DND-41 (cell line): ENCODE measurements at regions not wholly inside any gene's neighbourhood (a gene's known extent, or its start where the extent isn't known, plus 50 kb on each side); places are given as distances from the start of the nearest gene placed in this dataset.
A peak's percentile ranks its signal among the peaks of the same experiment; 100 is the strongest.

Source experiments
- ATAC-seq: fragments of 200-7000 bp; cut with Tn5 transposase; 3 replicates; pipeline ENCODE4 v1.9.1; 2021; ENCODE audit warnings: low read depth; ENCODE audit not compliant: insufficient read depth
- DNase-seq: peaks from one replicate; pipeline ENCODE4 v3.0.0-alpha.2; 2020
- H2AFZ ChIP-seq: 2 replicates; pipeline ENCODE4 v1.6.0; 2012; ENCODE audit warnings: low read depth, low read length
- H3K27ac ChIP-seq: 2 replicates; pipeline ENCODE4 v1.5.1; 2012; ENCODE audit warnings: low read length, inconsistent platforms
- H3K27me3 ChIP-seq: fragments of 200-600 bp; sonication (generic); 2 replicates; pipeline ENCODE4 v1.6.0; 2012; ENCODE audit warnings: low read length, mild to moderate bottlenecking, inconsistent platforms; ENCODE audit not compliant: insufficient read depth, poor library complexity
- H3K36me3 ChIP-seq: 2 replicates; pipeline ENCODE4 v1.5.1; 2012; ENCODE audit warnings: low read length, inconsistent platforms; ENCODE audit not compliant: insufficient read depth
- H3K4me1 ChIP-seq: 2 replicates; pipeline ENCODE4 v1.5.1; 2012; ENCODE audit warnings: mild to moderate bottlenecking, low read length; ENCODE audit not compliant: insufficient read depth
- H3K4me2 ChIP-seq: 2 replicates; pipeline ENCODE4 v1.6.0; 2012; ENCODE audit warnings: mild to moderate bottlenecking, moderate library complexity, low read length, inconsistent platforms; ENCODE audit not compliant: insufficient read depth
- H3K4me3 ChIP-seq, 2 experiments: fragments of 200-600 bp in 1 of 2; shearing (Covaris generic) in 1 of 2; 2 replicates each; pipeline ENCODE4 v1.5.1; 2012 to 2016; ENCODE audit warnings: inconsistent platforms in 2 of 2, low read length in 2 of 2, mild to moderate bottlenecking in 2 of 2, low read depth in 1 of 2, moderate library complexity in 1 of 2
- H3K79me2 ChIP-seq: 2 replicates; pipeline ENCODE4 v1.6.0; 2012; ENCODE audit warnings: low read length, inconsistent platforms; ENCODE audit not compliant: insufficient read depth
- H3K9ac ChIP-seq: 2 replicates; pipeline ENCODE4 v1.6.0; 2012; ENCODE audit warnings: low read depth, mild to moderate bottlenecking, inconsistent platforms, low read length, moderate library complexity
- H3K9me3 ChIP-seq: 2 replicates; pipeline ENCODE4 v1.5.1; 2012; ENCODE audit warnings: low read length, moderate library complexity, mild to moderate bottlenecking, inconsistent platforms; ENCODE audit not compliant: insufficient read depth, severe bottlenecking
- H4K20me1 ChIP-seq: 2 replicates; pipeline ENCODE4 v1.6.0; 2012; ENCODE audit warnings: low read length; ENCODE audit not compliant: insufficient read depth
- CTCF ChIP-seq: IDR thresholded peaks from 2 replicates; pipeline ENCODE4 v1.5.1; 2012; ENCODE audit warnings: borderline replicate concordance, low read length, moderate library complexity, mild to moderate bottlenecking; ENCODE audit not compliant: poor library complexity, severe bottlenecking; ENCODE audit errors: extremely low read depth
- EZH2 ChIP-seq: IDR thresholded peaks from 3 replicates; pipeline ENCODE4 v1.6.1; 2012; ENCODE audit warnings: borderline replicate concordance, low read depth, mild to moderate bottlenecking, moderate library complexity, low read length, inconsistent platforms; ENCODE audit not compliant: severe bottlenecking

- H3K9ac ChIP-seq: no peak overlapping the region
- no peaks in the 10 kb centered on the region for H3K9me3 ChIP-seq
- no peak for ATAC-seq
- TF ChIP-seq CTCF (no peak), EZH2 (no peak)
- DNase-seq: no peak
- no peaks in the 10 kb centered on the region for H3K36me3 ChIP-seq
- no peak overlapping the region for H2AFZ ChIP-seq
- H3K4me1 ChIP-seq: peaks cover 3% of the 10 kb centered on the region; the same call in 1 of the 2 replicates
- no peaks in the 10 kb centered on the region for H4K20me1 ChIP-seq
- H3K27me3 ChIP-seq: no peaks in the 10 kb centered on the region
- H3K27ac ChIP-seq: no peak overlapping the region
- H3K4me2 ChIP-seq: peak overlapping the region; percentile 33; the same call in 1 of the 2 replicates
- H3K4me3 ChIP-seq: no peak overlapping the region
- H3K79me2 ChIP-seq: no peaks in the 10 kb centered on the region
Observed at GRCh38 chrX:20382518-20383297, 116.0 kb upstream of the RPS6KA3 start.

- DNase-seq: no peak
- Histone ChIP-seq H4K20me1 (no peaks in the 10 kb centered on the region), H3K9me3 (no peaks in the 10 kb centered on the region), H3K4me1 (peaks cover 3% of the 10 kb centered on the region; the same call in 1 of the 2 replicates), H3K79me2 (no peaks in the 10 kb centered on the region), H3K27me3 (no peaks in the 10 kb centered on the region), H3K36me3 (no peaks in the 10 kb centered on the region), H3K27ac (no peak overlapping the region), H3K9ac (no peak overlapping the region), H2AFZ (no peak overlapping the region), H3K4me2 (no peak overlapping the region), H3K4me3 (no peak overlapping the region)
- TF ChIP-seq EZH2 (no peak), CTCF (no peak)
- ATAC-seq: no peak
Observed at GRCh38 chrX:20382082-20382481, 115.4 kb upstream of the RPS6KA3 start.

GRCh38 chrX:20378233-20378920, 111.7 kb upstream of the RPS6KA3 start:
- H3K27ac ChIP-seq: no peak overlapping the region
- no peaks in the 10 kb centered on the region for H3K36me3 ChIP-seq
- DNase-seq (no peak), ATAC-seq (no peak)
- H3K4me3 ChIP-seq: no peak overlapping the region
- no peak overlapping the region for H2AFZ ChIP-seq
- no peak overlapping the region for H3K4me2 ChIP-seq
- H3K79me2 ChIP-seq: no peaks in the 10 kb centered on the region
- no peaks in the 10 kb centered on the region for H3K9me3 ChIP-seq
- H4K20me1 ChIP-seq: no peaks in the 10 kb centered on the region
- TF ChIP-seq CTCF (no peak), EZH2 (no peak)
- peaks cover 3% of the 10 kb centered on the region; the same call in 1 of the 2 replicates for H3K4me1 ChIP-seq
- H3K9ac ChIP-seq: no peak overlapping the region
- no peaks in the 10 kb centered on the region for H3K27me3 ChIP-seq
